ENCODE measurements at regions not wholly inside any gene's neighbourhood (a gene's known extent, or its start where the extent isn't known, plus 50 kb on each side); places are given as distances from the start of the nearest gene placed in this dataset.

DNA sequence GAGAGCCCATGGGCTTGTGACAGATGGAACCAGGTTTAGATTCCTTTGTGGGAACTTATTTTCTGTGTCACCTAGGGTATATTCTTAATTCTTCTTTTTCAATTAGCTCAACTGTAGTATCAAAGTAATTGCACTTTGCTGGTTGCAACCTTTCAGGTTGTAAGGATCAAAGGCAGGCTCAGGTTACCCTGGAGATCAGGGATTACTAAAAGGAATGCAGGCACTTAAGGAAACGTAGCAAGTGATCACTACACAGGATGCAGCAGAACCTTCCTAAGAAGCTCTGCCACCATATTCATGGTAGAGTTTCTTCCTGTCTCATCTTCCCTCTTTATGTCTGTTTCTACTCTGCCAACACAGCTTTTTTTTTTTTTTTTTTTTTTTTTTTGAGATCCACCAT is 133.2 kb upstream of the JAG1 start:
- DNase-seq: no peak

DNA sequence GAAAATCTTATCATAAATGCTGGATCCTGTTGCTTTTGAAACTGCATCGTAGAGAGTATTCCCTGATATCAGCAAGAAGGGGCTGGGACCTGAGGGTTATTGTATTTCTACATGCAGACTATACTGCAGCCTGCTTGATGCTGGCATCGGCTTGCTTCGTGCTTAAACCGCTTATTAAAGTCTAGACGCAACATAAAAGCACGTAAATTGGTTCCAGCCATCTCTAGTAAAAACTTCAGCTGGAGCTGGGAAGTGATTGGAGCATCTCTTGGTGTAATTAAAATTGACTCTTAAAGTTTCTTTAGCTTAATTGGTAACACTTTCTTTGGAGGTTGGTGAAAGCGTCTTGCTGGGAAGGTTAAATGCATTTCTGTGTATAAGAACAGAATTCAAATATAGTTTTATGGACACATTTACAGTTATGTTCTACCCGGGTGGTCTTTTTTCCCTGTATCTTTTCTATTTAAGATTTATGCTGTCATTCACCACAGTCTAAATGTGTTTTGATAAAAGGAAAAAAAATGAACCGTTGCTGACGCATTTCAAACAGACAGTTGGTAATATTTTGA is 139.0 kb upstream of the JAG1 start:
- DNase-seq: no peak

DNA sequence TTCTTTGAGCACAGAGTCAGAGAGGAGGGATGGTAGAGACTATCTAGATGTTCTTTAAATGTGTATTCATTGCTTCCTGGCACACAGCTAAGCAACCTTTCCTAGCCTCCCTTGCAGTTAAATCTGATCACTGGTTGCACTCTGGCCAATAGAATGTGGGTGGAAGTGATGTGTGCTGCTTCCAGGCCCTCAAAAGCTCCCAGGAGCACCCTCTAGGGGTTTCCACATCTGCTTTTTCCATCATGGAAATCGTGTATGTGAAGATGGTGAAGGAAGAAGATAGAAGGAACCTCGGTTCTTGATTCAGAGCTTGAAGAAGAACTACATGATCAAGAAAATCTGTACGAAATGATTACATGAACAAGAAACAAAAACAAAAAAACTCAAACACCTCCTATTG is 149.8 kb upstream of the JAG1 start:
- no peak for DNase-seq

DNA sequence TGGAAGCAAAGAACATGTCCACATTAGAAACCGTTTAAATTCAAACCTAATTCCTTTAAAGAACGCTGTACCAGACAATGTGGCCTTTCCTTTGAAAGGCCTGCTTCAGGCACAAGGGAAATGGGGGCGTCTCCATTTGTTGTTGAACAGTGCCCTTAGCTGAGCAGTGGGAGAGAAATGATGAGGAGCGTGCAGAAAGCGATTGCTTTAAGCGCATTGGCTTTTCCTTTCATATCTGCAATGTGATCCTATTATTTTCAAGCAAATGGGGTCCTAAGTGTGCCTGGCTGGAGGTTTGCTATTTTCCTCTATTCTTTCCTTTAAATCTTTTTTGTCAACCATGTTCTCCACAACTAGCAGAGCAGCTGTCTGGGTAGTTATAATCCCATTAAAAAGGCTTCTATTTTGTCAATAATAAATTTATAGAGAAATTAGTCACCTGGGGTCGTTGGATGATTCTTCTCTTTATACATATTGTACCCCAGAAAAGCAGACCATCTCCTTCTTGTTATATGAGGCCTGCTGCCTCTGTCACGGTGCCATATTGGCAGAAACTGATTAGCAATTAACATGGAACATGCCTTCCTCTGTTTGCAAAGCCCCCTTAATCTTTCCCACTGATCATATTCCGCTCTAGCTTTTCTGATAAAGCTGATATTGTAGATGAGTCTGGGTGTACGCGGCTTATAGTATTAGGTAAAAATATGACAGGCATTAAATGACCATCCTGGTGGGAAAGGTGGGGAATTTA is 151.1 kb upstream of the JAG1 start:
- no peak for DNase-seq

DNA sequence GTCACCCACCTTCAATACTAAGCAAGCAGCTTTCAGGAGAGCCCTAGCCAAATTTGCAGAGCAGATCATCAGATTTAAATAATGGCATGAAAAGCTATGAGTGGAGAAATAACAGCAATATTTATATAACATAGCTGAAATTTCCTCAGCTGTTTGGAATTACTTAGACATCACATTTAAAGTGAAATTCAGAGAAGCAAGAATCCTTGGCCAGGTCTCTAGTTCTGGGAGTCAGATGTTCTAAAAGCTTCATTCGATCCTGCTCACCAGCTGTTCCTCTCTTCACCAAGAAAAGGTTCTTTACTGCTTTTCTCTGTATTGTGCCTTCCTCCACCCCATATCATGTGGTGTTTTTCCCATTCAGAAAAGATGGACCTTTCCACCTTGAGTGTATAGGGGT is 152.3 kb upstream of the JAG1 start:
- DNase-seq: no peak

DNA sequence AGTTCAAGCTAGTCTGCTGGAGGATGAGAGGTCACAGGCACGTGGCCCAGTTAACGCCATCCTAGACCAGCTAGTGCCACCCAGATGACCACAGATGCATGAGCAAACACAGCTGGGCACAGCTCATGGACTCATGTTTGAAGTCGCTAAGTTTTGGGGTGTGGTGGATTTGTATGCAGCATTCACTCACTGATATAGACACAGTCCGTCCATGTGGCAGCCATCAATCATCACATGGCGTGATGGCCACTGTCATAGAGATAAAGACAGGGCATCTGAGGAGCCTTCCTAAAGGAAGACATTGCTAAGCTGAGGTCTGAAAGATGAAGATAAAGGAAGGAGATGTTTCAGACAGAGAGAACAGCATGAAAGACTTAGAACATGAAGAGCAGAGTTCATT is 154.4 kb upstream of the JAG1 start:
- no peak for DNase-seq

DNA sequence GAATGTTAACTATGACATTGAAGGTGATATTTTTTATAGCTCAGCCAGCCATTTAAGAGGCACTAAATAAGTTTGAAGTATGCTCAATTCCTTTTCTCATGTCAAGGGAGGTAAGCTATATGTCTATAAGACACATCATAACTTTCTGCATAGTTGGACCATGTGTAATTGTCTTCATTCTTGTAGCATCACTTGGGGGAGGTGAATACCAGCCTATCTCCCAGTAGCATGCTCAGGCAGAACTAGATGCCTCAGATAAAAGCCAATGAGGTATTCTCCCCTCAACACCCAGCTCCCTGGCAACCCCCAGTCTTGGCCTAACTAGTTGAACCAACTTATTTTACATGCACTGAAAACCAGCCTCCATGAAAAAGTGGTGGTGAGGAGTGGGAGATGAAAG is 158.3 kb upstream of the JAG1 start:
- DNase-seq: no peak

DNA sequence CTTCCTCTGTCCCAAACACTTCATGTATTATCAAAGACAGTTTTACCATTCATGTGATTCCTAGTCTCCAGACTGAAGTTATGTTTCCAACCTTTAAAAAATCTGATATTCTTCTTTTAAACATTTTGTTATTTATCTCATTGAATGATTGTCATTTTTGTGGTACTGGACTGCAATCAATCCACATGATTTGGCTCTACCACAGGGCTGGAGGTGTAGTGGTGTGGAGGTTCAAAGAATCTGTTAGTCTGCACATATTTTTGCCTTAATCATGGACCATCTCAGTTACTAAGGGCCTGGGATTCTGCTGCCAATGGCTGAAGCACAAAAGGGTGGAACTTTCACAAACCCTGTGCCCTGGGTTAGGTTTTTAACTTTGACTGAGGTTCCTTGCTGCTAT is 164.1 kb upstream of the JAG1 start:
- DNase-seq: no peak

DNA sequence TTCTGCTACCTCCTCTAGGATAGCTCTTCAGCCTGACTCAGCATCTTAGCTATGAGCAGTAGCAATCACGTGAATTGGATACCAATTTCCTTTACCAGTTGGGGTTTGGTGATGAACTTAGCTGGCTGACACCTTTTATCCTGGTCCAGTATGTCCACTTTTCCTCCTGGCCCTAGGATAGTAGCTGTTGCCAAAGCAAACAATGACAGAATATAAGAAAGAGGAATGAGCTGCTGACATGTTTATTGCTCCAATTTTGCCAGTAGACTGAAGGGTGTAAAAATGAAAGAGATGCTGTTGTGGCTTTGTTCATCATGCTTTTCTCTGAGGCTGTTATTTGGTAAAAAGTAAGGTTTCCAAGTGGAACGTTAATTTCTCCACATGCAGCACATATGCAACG is 168.3 kb upstream of the JAG1 start:
- peak; percentile 60 to 62 for DNase-seq

DNA sequence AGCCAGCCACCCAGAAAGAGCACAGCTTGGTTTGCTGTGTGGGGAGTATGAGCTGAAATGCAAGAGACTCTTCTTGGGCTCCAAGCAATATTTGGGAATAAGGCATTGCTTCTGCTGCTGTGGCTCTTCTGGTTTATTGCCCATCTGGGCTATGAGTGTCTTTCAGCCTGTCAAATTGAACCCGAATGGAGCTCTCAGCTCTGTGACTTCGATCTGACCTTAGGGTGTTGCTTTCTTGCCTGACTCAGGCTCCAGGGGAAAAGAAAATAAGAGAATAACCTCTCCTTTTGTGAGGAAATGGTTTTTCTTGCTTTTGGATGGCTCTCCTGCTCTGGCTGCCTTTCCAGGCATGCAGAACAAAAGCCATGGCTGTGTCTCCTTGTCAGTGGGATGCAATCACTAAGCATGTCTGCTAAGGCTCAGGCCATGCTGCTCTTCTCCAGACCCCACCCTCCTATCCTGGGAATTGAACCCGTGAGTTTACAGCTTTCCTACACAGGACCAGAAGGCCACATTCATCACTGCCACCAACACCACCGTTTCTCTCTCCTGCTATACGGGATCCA is 169.4 kb upstream of the JAG1 start:
- no peak for DNase-seq

DNA sequence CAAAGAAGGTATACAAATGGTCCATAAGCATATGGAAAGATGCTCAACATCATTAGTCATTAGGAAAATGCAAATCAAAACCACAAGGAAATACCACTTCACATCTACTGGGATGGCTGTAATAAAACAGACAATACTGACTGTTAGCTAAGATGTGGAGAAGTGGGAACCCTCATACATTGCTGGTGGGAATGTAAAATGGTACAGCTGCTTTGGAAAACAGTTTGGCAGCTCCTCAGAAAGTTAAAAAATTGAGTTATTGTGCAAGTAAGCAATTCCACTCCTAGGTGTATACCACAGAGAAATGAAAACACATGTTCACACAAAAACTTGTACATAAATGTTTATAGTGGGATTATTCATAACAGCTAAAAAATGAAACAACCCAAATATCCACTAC is 173.0 kb upstream of the JAG1 start:
- no peak for DNase-seq

DNA sequence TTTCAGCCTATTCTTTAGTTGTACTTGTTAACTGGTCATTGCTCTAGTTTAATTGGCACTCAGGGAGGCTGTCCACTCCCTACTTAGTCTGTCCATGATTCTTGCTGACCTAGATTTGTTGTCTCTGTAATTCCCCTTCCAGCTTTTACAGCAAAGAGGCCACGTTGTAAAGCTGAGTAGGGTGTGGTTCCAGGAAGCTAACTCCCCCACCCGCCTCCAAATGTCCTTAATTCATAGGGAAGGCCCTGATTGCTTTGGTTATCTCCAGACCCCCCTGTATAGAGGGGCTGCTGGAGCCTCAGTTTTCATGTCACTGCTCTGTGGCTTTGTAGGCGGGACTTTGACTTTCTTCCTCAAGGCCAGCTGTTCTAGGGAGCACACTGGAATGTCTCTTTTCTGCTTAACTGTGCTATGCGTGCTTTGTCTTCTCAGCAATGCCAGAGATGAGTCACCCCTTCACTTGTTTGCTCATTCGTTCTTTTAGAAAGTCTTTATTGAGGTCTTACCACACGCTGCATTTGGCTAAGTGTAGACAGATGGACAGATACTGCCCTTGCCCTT is 175.1 kb upstream of the JAG1 start:
- peak; percentile 9 to 11 for DNase-seq

DNA sequence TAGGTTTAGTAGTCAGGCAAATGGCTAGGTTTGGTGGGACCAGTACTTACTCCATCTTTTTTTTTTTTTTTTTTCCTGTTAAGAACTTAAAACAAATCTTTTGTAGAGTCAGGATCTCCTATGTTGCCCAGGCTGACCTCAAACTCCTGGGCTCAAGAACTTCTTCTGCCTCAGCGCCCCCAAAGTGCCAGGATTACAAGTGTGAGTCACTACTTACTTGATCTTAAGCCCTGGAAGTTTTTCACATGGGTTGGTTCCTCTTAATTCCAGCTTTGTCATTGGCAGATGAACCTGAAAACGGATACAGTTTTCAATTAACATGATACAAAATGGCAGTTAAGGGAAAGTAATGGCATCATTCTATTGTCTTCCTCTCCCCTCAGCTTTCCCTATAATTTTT is 179.4 kb upstream of the JAG1 start:
- DNase-seq: no peak

DNA sequence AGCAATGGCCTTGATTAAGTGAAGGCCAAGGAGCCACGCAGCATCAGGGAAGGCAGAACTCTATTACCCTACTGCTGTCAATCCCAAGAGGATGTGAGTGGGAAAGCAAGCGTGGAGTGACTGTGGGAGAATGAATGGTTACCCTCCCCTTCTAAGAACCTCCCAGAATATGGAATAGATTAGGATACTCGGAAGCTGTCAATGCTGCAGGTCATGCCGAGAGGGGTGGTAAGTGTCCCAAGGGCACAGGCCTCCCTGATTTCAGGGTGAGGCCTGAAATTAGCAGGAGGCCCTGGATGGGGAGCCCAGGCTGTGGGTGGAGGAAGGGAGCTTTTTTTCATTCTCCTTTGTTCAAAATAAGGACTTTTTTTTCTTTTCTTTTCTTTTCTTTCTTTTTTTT is 179.9 kb upstream of the JAG1 start:
- DNase-seq: no peak

DNA sequence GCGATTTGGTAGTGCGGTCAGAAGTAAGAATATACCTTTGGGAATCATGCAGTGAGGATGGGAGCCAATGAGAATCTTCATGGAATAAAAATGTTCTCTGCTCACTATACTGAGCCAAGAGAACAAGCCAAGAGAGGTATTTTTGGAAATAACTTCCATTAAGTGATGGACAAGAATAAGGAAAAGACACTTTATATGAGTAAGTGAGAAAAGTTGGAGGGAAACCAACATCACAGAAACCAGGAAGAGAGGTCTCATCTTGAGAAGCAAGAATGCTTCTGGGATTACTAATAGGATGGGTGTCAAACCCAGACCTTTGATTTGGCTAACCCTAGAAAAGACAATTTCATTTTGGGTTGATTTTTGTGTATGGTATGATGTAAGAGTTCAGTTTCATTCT is 181.2 kb upstream of the JAG1 start:
- no peak for DNase-seq

DNA sequence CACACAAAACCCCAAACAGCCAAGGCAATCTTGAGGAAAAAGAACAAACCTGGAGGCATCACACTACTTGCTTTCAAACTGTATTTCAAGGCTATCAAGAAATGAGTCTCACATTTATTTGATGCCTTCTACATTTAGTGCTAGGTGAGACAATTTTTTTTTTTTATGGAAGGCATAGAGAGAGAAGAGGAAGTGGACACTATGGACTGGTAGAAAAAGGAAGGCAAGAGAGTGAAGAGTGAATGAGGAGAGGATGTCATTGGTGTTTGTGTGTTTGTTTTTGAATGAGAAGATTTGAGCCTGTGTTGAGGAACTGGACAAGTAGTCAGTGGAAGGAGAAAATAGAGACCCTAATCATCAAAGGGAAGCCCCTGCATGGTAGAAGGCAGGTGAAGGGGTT is 182.0 kb upstream of the JAG1 start:
- no peak for DNase-seq

DNA sequence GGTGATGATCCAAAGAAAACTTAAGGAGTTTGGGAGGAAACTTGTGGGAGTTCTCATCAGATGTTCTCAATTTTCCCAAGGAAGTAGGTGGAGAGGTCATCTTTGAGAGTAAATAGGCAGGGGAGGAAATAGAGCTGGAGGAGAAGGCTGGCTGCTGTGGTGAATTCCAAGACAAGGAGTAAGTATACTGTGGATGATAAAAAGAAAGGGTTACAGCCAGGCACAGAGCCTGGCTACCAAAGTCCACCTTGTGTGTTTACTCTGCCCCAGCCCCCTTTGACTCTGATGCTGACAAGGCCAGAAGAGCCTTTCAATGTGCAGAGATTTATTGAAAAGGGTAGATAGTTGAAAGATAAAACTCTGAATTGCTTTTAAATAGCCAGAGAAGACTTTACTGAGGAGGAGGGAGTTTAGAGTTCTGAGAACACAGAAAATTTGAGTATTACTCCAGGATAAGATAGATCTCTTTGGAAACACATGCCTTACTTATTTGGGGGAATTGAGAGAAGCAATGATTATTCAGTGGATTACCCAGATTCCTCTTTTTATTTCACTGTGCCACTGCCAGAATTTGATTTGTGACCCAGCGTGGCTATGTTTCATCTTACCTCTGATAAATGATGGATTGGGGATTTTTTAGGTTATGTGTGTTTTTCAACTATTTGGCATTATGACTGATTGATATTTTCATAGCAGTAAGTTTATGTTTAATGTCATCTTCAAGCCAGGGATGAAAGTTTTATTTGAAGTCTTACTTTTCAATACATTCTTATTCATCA is 182.6 kb upstream of the JAG1 start:
- no peak for DNase-seq

DNA sequence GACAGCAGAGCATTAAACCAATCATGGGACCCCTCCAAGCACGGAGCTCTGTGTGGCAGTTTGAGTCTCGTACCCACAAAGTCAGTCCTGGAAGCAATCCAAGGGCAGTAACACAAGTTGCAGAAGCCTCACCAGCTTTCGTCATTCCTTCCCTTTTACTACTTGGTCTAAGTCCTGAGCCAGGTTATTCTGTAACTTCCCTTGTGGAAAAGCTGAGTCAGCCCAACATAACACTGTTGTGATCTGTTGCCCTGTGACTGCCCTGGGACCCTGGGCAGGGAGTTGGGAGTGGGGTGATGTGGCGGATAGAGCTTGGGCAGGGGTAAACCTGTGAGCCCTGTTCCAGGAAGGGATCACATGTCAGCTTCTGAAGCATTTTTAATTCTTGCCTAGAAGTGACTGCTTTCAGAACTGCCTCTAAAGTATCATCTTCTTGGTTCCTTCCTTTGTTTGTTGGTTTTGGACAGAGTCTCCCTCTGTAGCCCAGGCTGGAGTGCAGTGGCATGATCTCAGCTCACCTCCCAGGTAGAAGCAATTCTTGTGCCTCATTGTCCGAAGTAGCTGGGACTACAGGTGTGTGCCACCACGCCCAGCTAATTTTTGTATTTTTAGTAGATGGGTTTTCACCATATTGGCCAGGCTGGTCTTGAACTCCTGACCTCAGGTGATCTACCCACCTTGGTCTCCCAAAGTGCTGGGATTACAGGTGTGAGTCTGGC is 183.7 kb upstream of the JAG1 start:
- no peak for DNase-seq

DNA sequence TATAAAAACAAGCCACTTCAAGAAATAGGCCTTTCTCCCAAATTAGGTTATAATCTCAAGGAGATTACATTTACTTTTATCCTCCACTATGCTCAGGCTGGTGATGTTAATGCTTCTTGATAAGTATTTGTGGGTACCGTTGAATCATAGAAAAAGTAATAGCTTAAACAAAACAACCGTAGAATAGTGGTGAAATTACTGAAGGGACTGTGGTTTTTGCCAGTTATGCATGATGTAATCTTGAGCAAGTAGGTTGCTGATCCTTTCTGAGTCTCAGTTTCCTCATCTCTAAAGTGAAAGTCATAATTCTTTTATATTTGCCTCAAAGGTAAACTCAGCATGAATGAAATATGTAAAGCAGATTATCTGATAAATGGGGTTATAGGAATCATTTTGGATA is 187.3 kb upstream of the JAG1 start:
- DNase-seq: no peak

DNA sequence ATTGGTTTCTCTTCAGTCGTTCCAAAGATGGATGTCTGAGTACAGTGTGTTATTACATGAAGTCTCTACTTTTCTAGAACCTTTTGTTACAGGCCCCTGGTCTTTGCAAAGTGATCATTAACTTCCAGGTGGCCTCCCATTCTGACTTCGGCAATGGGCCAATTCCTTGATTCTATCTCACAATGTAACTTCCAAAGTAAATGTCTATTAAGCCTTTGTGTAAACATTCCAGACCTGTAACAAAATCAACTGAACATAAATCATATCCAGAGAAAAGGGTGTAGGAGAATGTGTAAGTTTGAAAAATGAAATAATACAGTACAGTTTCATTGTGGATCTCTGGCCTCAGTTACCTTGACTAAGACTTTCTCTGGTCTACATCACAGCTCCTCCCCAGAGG is 187.8 kb upstream of the JAG1 start:
- DNase-seq: peak; percentile 5 to 47

DNA sequence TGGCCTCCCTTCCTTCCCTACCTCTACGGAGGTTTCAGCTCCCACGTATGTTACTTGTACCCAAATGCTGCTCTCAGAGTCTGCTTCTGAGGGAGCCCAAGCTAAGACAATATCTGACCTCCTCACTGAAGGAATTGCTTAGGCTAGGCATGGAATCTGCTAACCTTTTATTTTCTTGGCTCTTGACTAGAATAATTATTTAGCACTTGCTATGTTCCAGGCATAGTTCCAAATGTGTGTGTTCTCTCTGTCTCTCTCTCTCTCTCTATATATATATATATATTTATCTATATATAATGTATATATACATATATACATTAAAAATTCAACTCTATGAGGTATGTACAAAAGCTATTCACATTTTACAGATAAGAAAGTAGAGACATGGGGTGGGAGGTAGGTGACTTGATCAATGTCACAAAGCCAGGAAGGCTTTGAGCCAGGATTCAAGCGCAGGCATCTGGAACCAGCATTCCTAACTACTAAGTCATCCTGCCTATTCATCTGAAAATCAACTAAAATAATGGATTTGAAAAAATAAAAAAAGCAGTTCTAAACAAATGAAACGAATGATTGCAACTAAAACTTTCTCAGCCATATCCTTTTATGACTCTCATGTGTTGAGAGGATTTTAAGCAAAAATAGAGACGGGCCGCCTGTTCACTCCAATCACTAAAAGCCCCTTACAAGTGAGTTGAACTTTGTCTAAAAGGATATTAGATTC is 189.7 kb upstream of the JAG1 start:
- no peak for DNase-seq

DNA sequence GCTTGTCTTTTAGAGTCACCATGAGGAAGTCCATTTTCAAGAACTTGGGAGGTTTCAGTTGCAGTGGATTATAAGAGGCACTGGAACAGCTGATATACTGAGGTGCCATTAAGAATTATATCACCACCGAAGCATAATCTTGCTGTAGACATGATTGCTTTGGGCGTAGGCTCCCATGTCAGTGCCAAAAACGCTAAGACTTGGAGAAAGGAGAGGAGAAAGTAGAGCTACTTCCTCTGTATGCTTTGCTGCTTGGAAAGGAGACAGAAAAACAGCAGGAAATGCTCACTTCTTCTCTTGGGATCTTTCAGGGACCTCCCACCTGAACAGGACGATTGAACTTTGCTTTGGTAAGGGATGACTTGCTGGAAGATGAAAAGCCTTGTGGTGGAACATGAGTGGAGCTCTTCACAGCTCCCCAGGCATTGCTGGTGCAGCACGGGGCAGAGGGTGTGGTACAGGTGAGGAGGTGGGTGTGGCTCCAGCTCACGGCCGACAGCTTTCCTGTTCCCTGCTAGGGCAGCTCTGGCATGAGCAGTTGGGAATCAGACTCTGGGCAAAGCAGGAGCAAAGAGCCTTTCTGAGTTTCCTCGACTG is 190.4 kb upstream of the JAG1 start:
- no peak for DNase-seq

Data from SHP77 (cell line).